ENCODE measurements at regions not wholly inside any gene's neighbourhood (a gene's known extent, or its start where the extent isn't known, plus 50 kb on each side); places are given as distances from the start of the nearest gene placed in this dataset.
"Not testable (repeated sequence)": the region's sequence is repeated elsewhere in the genome, so short reads cannot be mapped to it uniquely, and the experiment has no call there.

- no peaks in the 10 kb centered on the region for H3K36me3 Mint-ChIP-seq (ENCODE audit: low read depth)
- no peaks in the 10 kb centered on the region for H3K9me3 Mint-ChIP-seq
- no peak overlapping the region for H3K4me3 Mint-ChIP-seq
- no peak overlapping the region for H3K27ac Mint-ChIP-seq
- peaks cover 22% of the 10 kb centered on the region for H3K4me1 Mint-ChIP-seq
- no peak for DNase-seq
- no peak for TF ChIP-seq CTCF (IDR thresholded peaks at IDR 0.05)
- H3K27me3 Mint-ChIP-seq (ENCODE audit: low read depth, poor library complexity), result peaks cover 3% of the 10 kb centered on the region
These were observed 202.3 kb upstream of the STAC start for GRCh38 chr3:36178018-36178417.

GRCh38 chr3:36182024-36182423, 198.3 kb upstream of the STAC start:
- Mint-ChIP-seq H3K4me3 (no peak overlapping the region), H3K9me3 (peaks cover 7% of the 10 kb centered on the region), H3K4me1 (peaks cover 15% of the 10 kb centered on the region), H3K27me3 (ENCODE audit: low read depth, poor library complexity) (no peaks in the 10 kb centered on the region), H3K36me3 (ENCODE audit: low read depth) (no peaks in the 10 kb centered on the region), H3K27ac (no peak overlapping the region)
- TF ChIP-seq CTCF (IDR thresholded peaks at IDR 0.05), result no peak
- DNase-seq, result no peak

- H3K9me3 Mint-ChIP-seq, result peaks cover 31% of the 10 kb centered on the region
- DNase-seq; H3K27ac Mint-ChIP-seq; H3K27me3 Mint-ChIP-seq (ENCODE audit: low read depth, poor library complexity); H3K4me3 Mint-ChIP-seq; H3K4me1 Mint-ChIP-seq; H3K36me3 Mint-ChIP-seq (ENCODE audit: low read depth): not testable (repeated sequence)
These were observed 193.1 kb upstream of the STAC start for GRCh38 chr3:36187197-36187596.

- H3K4me3 Mint-ChIP-seq, result no peak overlapping the region
- DNase-seq, result no peak
- no peak overlapping the region for H3K27ac Mint-ChIP-seq
- peaks cover 21% of the 10 kb centered on the region for H3K9me3 Mint-ChIP-seq
- TF ChIP-seq CTCF (IDR thresholded peaks at IDR 0.05), result no peak
- H3K27me3 Mint-ChIP-seq (ENCODE audit: low read depth, poor library complexity), result peaks cover 7% of the 10 kb centered on the region
- no peaks in the 10 kb centered on the region for H3K4me1 Mint-ChIP-seq
- no peaks in the 10 kb centered on the region for H3K36me3 Mint-ChIP-seq (ENCODE audit: low read depth)
These were observed 187.4 kb upstream of the STAC start for GRCh38 chr3:36192901-36193300.

GRCh38 chr3:36193448-36193847, 186.9 kb upstream of the STAC start:
- Mint-ChIP-seq H3K27me3 (ENCODE audit: low read depth, poor library complexity) (peaks cover 11% of the 10 kb centered on the region), H3K27ac (no peak overlapping the region), H3K4me1 (no peaks in the 10 kb centered on the region), H3K9me3 (peaks cover 17% of the 10 kb centered on the region), H3K4me3 (no peak overlapping the region), H3K36me3 (ENCODE audit: low read depth) (no peaks in the 10 kb centered on the region)
- no peak for TF ChIP-seq CTCF (IDR thresholded peaks at IDR 0.05)
- DNase-seq, result no peak

- H3K27me3 Mint-ChIP-seq (ENCODE audit: low read depth, poor library complexity), result peaks cover 14% of the 10 kb centered on the region
- H3K9me3 Mint-ChIP-seq, result no peaks in the 10 kb centered on the region
- H3K4me1 Mint-ChIP-seq, result no peaks in the 10 kb centered on the region
- no peak overlapping the region for H3K4me3 Mint-ChIP-seq
- H3K36me3 Mint-ChIP-seq (ENCODE audit: low read depth), result no peaks in the 10 kb centered on the region
- H3K27ac Mint-ChIP-seq, result no peak overlapping the region
- TF ChIP-seq CTCF (IDR thresholded peaks at IDR 0.05), result no peak
- no peak for DNase-seq
These were observed 184.2 kb upstream of the STAC start for GRCh38 chr3:36196058-36196457.
